PC-3 (cell line): ENCODE measurements at regions not wholly inside any gene's neighbourhood (a gene's known extent, or its start where the extent isn't known, plus 50 kb on each side); places are given as distances from the start of the nearest gene placed in this dataset.

Experiments used
- ATAC-seq: fragments of 200-7000 bp; cut with Tn5 transposase; 2 replicates; pipeline ENCODE4 v1.9.1; 2020; ENCODE audit warnings: mild to moderate bottlenecking, moderate library complexity
- BruUV-seq: library from RNA; stranded (reverse); fragments of 400-500 nt; replicated peaks from 2 replicates; lab custom pipeline; 2021; lab: Mats Ljungman, UMichigan
- CTCF ChIA-PET: fragments of 300-600 bp; sonication (Branson Sonifier 250); formaldehyde crosslinking; loops from one replicate; lab custom pipeline; 2022; ENCODE audit warnings: antibody characterized with exemption; lab: Charles Lee
- POLR2A ChIA-PET: fragments of 300-600 bp; sonication (Branson Sonifier 250); formaldehyde crosslinking; loops from one replicate; lab custom pipeline; 2022; ENCODE audit warnings: antibody characterized with exemption; ENCODE audit not compliant: unreplicated experiment; lab: Charles Lee
- DNase-seq: peaks from one replicate; pipeline ENCODE4 v3.0.0-alpha.2; 2015
- H2AFZ ChIP-seq: fragments of 300-600 bp; sonication (generic); 2 replicates; pipeline ENCODE4 v1.6.0; 2016; ENCODE audit warnings: antibody characterized with exemption, low read length
- H3F3A ChIP-seq: fragments of 300-600 bp; sonication (generic); one replicate; pipeline ENCODE4 v1.6.0; 2017; ENCODE audit warnings: antibody characterized with exemption, low read length, control low read depth, mild to moderate bottlenecking; ENCODE audit not compliant: unreplicated experiment
- H3K27ac ChIP-seq: fragments of 300-600 bp; sonication (generic); 2 replicates; pipeline ENCODE4 v1.5.1; 2016; ENCODE audit warnings: mild to moderate bottlenecking, low read length
- H3K27me3 ChIP-seq: fragments of 300-600 bp; sonication (generic); 2 replicates; pipeline ENCODE4 v1.6.1; 2016; ENCODE audit warnings: low read length, mixed read lengths
- H3K36me3 ChIP-seq: fragments of 300-600 bp; sonication (generic); 2 replicates; pipeline ENCODE4 v1.6.1; 2016; ENCODE audit warnings: low read depth, mixed run types, low read length, mixed read lengths
- H3K4me1 ChIP-seq: fragments of 300-600 bp; sonication (generic); 2 replicates; pipeline ENCODE4 v1.5.1; 2016; ENCODE audit warnings: low read length; ENCODE audit not compliant: insufficient read depth
- H3K4me2 ChIP-seq: fragments of 300-600 bp; sonication (generic); 2 replicates; pipeline ENCODE4 v1.6.0; 2016; ENCODE audit warnings: low read length
- H3K4me3 ChIP-seq: fragments of 300-600 bp; sonication (generic); 2 replicates; pipeline ENCODE4 v1.5.1; 2016; ENCODE audit warnings: mild to moderate bottlenecking, low read length, mixed read lengths
- H3K79me2 ChIP-seq: fragments of 300-600 bp; sonication (generic); 2 replicates; pipeline ENCODE4 v1.6.1; 2017; ENCODE audit warnings: low read length, mixed read lengths
- H3K9ac ChIP-seq: fragments of 300-600 bp; sonication (generic); 2 replicates; pipeline ENCODE4 v1.6.0; 2016; ENCODE audit warnings: mild to moderate bottlenecking, low read length
- H3K9me2 ChIP-seq: fragments of 300-600 bp; sonication (generic); replicated peaks from 2 replicates; pipeline ENCODE4 v1.6.1; 2016; ENCODE audit warnings: mixed run types, low read length, mixed read lengths
- H3K9me3 ChIP-seq: fragments of 300-600 bp; sonication (generic); 2 replicates; pipeline ENCODE4 v1.6.1; 2016; ENCODE audit warnings: low read length, mixed read lengths
- H4K20me1 ChIP-seq: fragments of 300-600 bp; sonication (generic); 2 replicates; pipeline ENCODE4 v1.6.1; 2016; ENCODE audit warnings: low read length, mixed read lengths
- CTCF ChIP-seq: fragments of 300-600 bp; sonication (generic); conservative IDR thresholded peaks from 2 replicates; pipeline ENCODE4 v1.5.1; 2017; ENCODE audit warnings: antibody characterized with exemption, low read depth, mild to moderate bottlenecking, low read length
- EZH2 ChIP-seq: fragments of 300-600 bp; sonication (generic); IDR thresholded peaks from one replicate; pipeline ENCODE4 v1.6.1; 2017; ENCODE audit warnings: antibody characterized with exemption, mild to moderate bottlenecking, low read length; ENCODE audit not compliant: unreplicated experiment
- EZH2phosphoT487 ChIP-seq: fragments of 300-600 bp; sonication (generic); IDR thresholded peaks from 2 replicates; pipeline ENCODE4 v1.6.1; 2018; ENCODE audit warnings: mild to moderate bottlenecking, antibody characterized with exemption, low read length, borderline replicate concordance
- intact Hi-C: fragments of 100-400 bp; cut with micrococcal nuclease; formaldehyde crosslinking; loops from 2 replicates; pipeline ENCODE4 v1.9.0; 2023

- H3K4me3 ChIP-seq: no peak overlapping the region
- no peaks in the 10 kb centered on the region for H3K4me1 ChIP-seq
- ATAC-seq: no peak
- no peaks in the 10 kb centered on the region for H3F3A ChIP-seq
- BruUV-seq: no TSS peak
- H3K36me3 ChIP-seq: no peaks in the 10 kb centered on the region
- no peak overlapping the region for H2AFZ ChIP-seq
- H3K79me2 ChIP-seq: no peaks in the 10 kb centered on the region
- ChIA-PET CTCF (no interaction called here), POLR2A (no interaction called here)
- peaks cover 62% of the 10 kb centered on the region for H3K27me3 ChIP-seq
- H3K27ac ChIP-seq: no peak overlapping the region
- DNase-seq: no peak
- no peaks in the 10 kb centered on the region for H3K9me3 ChIP-seq
- no peak overlapping the region for H3K4me2 ChIP-seq
- no peaks in the 10 kb centered on the region for H4K20me1 ChIP-seq
- no peaks in the 10 kb centered on the region for H3K9me2 ChIP-seq
- intact Hi-C loops: no loop called here
- no peak for TF ChIP-seq CTCF
- no peak for TF ChIP-seq EZH2
- TF ChIP-seq EZH2phosphoT487: no peak
- H3K9ac ChIP-seq: no peak overlapping the region
Observed at GRCh38 chr2:175465101-175465500, 283.6 kb upstream of the ATP5MC3 start.

DNA sequence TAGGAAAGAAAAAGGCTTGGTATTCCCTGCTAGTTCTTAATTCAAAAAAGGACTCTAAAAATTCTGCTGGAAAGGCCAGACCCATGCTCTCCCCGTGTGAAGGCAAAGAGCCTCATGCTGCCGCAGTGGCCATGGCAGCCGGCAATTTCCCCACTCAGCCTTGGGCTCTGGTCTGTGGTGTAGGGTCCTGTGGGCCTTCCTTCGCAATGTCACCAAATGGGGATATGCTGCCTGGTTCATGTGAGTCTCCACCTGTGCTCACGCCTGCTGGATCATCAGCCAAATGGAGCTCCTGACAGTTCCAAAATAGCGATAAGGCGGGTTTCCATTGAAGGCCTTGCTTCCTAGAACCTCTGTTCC lies 282.8 kb upstream of the ATP5MC3 start:
- DNase-seq: no peak
- H3K79me2 ChIP-seq: no peaks in the 10 kb centered on the region
- no TSS peak for BruUV-seq
- H3K9ac ChIP-seq: no peak overlapping the region
- ChIA-PET POLR2A (no interaction called here), CTCF (no interaction called here)
- H3K36me3 ChIP-seq: no peaks in the 10 kb centered on the region
- peaks cover 53% of the 10 kb centered on the region for H3K27me3 ChIP-seq
- H3K4me3 ChIP-seq: no peak overlapping the region
- no peaks in the 10 kb centered on the region for H3K9me3 ChIP-seq
- TF ChIP-seq EZH2phosphoT487: no peak
- no peak for TF ChIP-seq CTCF
- H3K27ac ChIP-seq: no peak overlapping the region
- H3K4me1 ChIP-seq: no peaks in the 10 kb centered on the region
- no peak for ATAC-seq
- H3K9me2 ChIP-seq: no peaks in the 10 kb centered on the region
- H2AFZ ChIP-seq: no peak overlapping the region
- H4K20me1 ChIP-seq: no peaks in the 10 kb centered on the region
- H3K4me2 ChIP-seq: no peak overlapping the region
- intact Hi-C loops: no loop called here
- no peaks in the 10 kb centered on the region for H3F3A ChIP-seq

- H3K4me1 ChIP-seq: no peaks in the 10 kb centered on the region
- ChIA-PET CTCF (no interaction called here), POLR2A (no interaction called here)
- intact Hi-C loops: no loop called here
- peaks cover 49% of the 10 kb centered on the region for H3K27me3 ChIP-seq
- no peaks in the 10 kb centered on the region for H3K36me3 ChIP-seq
- no peaks in the 10 kb centered on the region for H3K9me2 ChIP-seq
- DNase-seq (no peak), ATAC-seq (no peak)
- no peaks in the 10 kb centered on the region for H3K9me3 ChIP-seq
- no peaks in the 10 kb centered on the region for H3K79me2 ChIP-seq
- TF ChIP-seq EZH2 (no peak), EZH2phosphoT487 (no peak), CTCF (no peak)
- no peaks in the 10 kb centered on the region for H3F3A ChIP-seq
- no peaks in the 10 kb centered on the region for H4K20me1 ChIP-seq
- H3K4me2 ChIP-seq: no peak overlapping the region
- H3K4me3 ChIP-seq: no peak overlapping the region
- no peak overlapping the region for H3K27ac ChIP-seq
- H2AFZ ChIP-seq: no peak overlapping the region
- BruUV-seq: no TSS peak
- H3K9ac ChIP-seq: no peak overlapping the region
Observed at GRCh38 chr2:175463589-175464310, 282.2 kb upstream of the ATP5MC3 start.
